SK-N-SH (cell line): ENCODE measurements at regions not wholly inside any gene's neighbourhood (a gene's known extent, or its start where the extent isn't known, plus 50 kb on each side); places are given as distances from the start of the nearest gene placed in this dataset.

Source experiments
- EP300 ChIP-seq, 2 experiments: IDR thresholded peaks; 2 replicates each; pipeline versions ENCODE4 v1.4.0 to v1.6.1; 2012; ENCODE audit warnings: borderline replicate concordance in 1 of 2, low read depth in 1 of 2, low read length in 1 of 2
- MEF2A ChIP-seq: IDR thresholded peaks from 2 replicates; pipeline ENCODE4 v1.4.0; 2012; ENCODE audit warnings: low read depth, borderline replicate concordance
- PBX3 ChIP-seq: IDR thresholded peaks from 2 replicates; pipeline ENCODE4; 2012
- POLR2AphosphoS5 ChIP-seq: IDR thresholded peaks from 2 replicates; pipeline ENCODE4 v1.6.1; 2012; ENCODE audit warnings: low read depth, low read length
- REST ChIP-seq: IDR thresholded peaks from 2 replicates; pipeline ENCODE4 v1.6.1; 2012; ENCODE audit warnings: mild to moderate bottlenecking, low read depth, low read length, moderate library complexity
- RFX5 ChIP-seq: IDR thresholded peaks from 2 replicates; pipeline ENCODE4 v1.6.1; 2012; ENCODE audit warnings: mild to moderate bottlenecking, improper control_type of control experiment, low read length
- TF ChIP-seq, protein P1 (sequence below): fragments of 200-600 bp; sonication (generic); IDR thresholded peaks from 2 replicates; pipeline ENCODE4 v1.6.1; 2017; ENCODE audit warnings: antibody characterized with exemption, mild to moderate bottlenecking, moderate library complexity

GRCh38 chr13:100940658-100941057 lies 266.1 kb upstream of the TMTC4 start:
- TF ChIP-seq, protein P1, sequence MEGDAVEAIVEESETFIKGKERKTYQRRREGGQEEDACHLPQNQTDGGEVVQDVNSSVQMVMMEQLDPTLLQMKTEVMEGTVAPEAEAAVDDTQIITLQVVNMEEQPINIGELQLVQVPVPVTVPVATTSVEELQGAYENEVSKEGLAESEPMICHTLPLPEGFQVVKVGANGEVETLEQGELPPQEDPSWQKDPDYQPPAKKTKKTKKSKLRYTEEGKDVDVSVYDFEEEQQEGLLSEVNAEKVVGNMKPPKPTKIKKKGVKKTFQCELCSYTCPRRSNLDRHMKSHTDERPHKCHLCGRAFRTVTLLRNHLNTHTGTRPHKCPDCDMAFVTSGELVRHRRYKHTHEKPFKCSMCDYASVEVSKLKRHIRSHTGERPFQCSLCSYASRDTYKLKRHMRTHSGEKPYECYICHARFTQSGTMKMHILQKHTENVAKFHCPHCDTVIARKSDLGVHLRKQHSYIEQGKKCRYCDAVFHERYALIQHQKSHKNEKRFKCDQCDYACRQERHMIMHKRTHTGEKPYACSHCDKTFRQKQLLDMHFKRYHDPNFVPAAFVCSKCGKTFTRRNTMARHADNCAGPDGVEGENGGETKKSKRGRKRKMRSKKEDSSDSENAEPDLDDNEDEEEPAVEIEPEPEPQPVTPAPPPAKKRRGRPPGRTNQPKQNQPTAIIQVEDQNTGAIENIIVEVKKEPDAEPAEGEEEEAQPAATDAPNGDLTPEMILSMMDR = no peak
- TF ChIP-seq REST = no peak
- no peak for TF ChIP-seq MEF2A
- TF ChIP-seq POLR2AphosphoS5 = no peak
- TF ChIP-seq PBX3 = no peak
- TF ChIP-seq RFX5 = no peak
- no peak for TF ChIP-seq EP300 (IDR thresholded peaks at IDR 0.05; ENCODE audit: borderline replicate concordance in 1 of 2, low read depth in 1 of 2, low read length in 1 of 2)
